K562 (cell line): ENCODE measurements at regions not wholly inside any gene's neighbourhood (a gene's known extent, or its start where the extent isn't known, plus 50 kb on each side); places are given as distances from the start of the nearest gene placed in this dataset.

Experiments used
- ATAC-seq: fragments of 200-7000 bp; cut with Tn5 transposase; 3 replicates; pipeline ENCODE4 v1.9.1; 2020; ENCODE audit warnings: moderate library complexity
- BruUV-seq: library from RNA; stranded (reverse); fragments of 400-500 nt; replicated peaks from 2 replicates; lab custom pipeline; 2021; lab: Mats Ljungman, UMichigan
- CTCF ChIA-PET: fragments of 300-600 bp; formaldehyde crosslinking; extraction: SDS; loops from one replicate; lab custom pipeline; 2021; ENCODE audit warnings: low intra/inter-chr PET ratio; lab: Yijun Ruan, JAX
- POLR2A ChIA-PET: fragments of 300-600, 350-650 bp; sonication (Branson Sonifier 250); formaldehyde crosslinking; extraction: SDS; loops from one replicate; lab custom pipeline; 2021; ENCODE audit warnings: antibody characterized with exemption, inconsistent platforms; lab: Yijun Ruan, JAX
- DNase-seq, 4 experiments: peaks; one replicate each; pipeline versions ENCODE4 v3.0.0 to v3.0.0-alpha.2; 2011 to 2018; ENCODE audit warnings: low spot score in 3 of 4, mixed read lengths in 3 of 4; ENCODE audit errors: extremely low read depth in 1 of 4
- FAIRE-seq: peaks from 2 replicates; lab custom pipeline; 2011; peaks lifted over from hg19 to GRCh38; lab: Jason Lieb, UNC
- H2AFZ ChIP-seq: 2 replicates; pipeline ENCODE4 v1.6.0; 2011; ENCODE audit warnings: low read depth, low read length, control low read depth, inconsistent platforms
- H3K27ac ChIP-seq: fragments of 200-600 bp; 3 replicates; pipeline ENCODE4 v1.8.0; 2011; ENCODE audit warnings: low read depth, mild to moderate bottlenecking, control low read depth, inconsistent platforms, low read length, moderate library complexity, mixed read lengths; ENCODE audit errors: extremely low read depth
- H3K27me3 ChIP-seq, 2 experiments: fragments of 300-600 bp in 1 of 2; 2 replicates in 1 of 2; 3 replicates in 1 of 2; pipeline versions ENCODE4 v1.6.0 to v1.8.0; 2011; ENCODE audit warnings: inconsistent platforms in 2 of 2, low read length in 2 of 2, mild to moderate bottlenecking in 1 of 2, mixed read lengths in 1 of 2, moderate library complexity in 1 of 2; ENCODE audit not compliant: control insufficient read depth in 2 of 2, insufficient read depth in 2 of 2
- H3K36me3 ChIP-seq: fragments of 300-600 bp; 3 replicates; pipeline ENCODE4 v1.8.0; 2011; ENCODE audit warnings: mild to moderate bottlenecking, low read length, inconsistent platforms; ENCODE audit not compliant: control insufficient read depth, insufficient read depth
- H3K4me1 ChIP-seq, 2 experiments: fragments of 200-600 bp in 1 of 2; replicated peaks in 1 of 2; 2 replicates in 1 of 2; 3 replicates in 1 of 2; pipeline versions ENCODE4 v1.5.1 to v1.8.0; 2011; ENCODE audit warnings: inconsistent platforms in 2 of 2, low read length in 2 of 2, mild to moderate bottlenecking in 1 of 2, mixed read lengths in 1 of 2, moderate library complexity in 1 of 2; ENCODE audit not compliant: control insufficient read depth in 2 of 2, insufficient read depth in 2 of 2
- H3K4me2 ChIP-seq: 2 replicates; pipeline ENCODE4 v1.6.1; 2011; ENCODE audit warnings: low read length, control low read depth, inconsistent platforms, mixed read lengths; ENCODE audit not compliant: insufficient read depth
- H3K4me3 ChIP-seq: fragments of 200-600 bp; sonication (generic), shearing (Covaris generic); 2 replicates; pipeline ENCODE4 v1.5.1; 2016; ENCODE audit warnings: control low read depth, inconsistent platforms
- H3K79me2 ChIP-seq: fragments of 200-600 bp; 3 replicates; pipeline ENCODE4 v1.8.0; 2011; ENCODE audit warnings: low read length, inconsistent platforms; ENCODE audit not compliant: control insufficient read depth, insufficient read depth
- H3K9ac ChIP-seq, 2 experiments: 2 replicates each; pipeline versions ENCODE4 v1.6.0 to v1.6.1; 2011; ENCODE audit warnings: low read depth in 2 of 2, low read length in 2 of 2, control low read depth in 1 of 2, inconsistent platforms in 1 of 2, mild to moderate bottlenecking in 1 of 2, mixed read lengths in 1 of 2; ENCODE audit not compliant: insufficient read depth in 1 of 2
- H3K9me1 ChIP-seq: one replicate; pipeline ENCODE4 v1.6.0; 2011; ENCODE audit warnings: inconsistent platforms, mild to moderate bottlenecking, low read length, moderate library complexity; ENCODE audit not compliant: control insufficient read depth, insufficient read depth
- H3K9me3 ChIP-seq: replicated peaks from 2 replicates; pipeline ENCODE4 v1.5.1; 2011; ENCODE audit warnings: low read depth, low read length, inconsistent platforms; ENCODE audit not compliant: control insufficient read depth, insufficient read depth
- H4K20me1 ChIP-seq: replicated peaks from 2 replicates; pipeline ENCODE4 v1.6.1; 2011; ENCODE audit warnings: low read length, inconsistent platforms, mixed read lengths; ENCODE audit not compliant: control insufficient read depth, insufficient read depth
- CEBPG ChIP-seq, 3 experiments: fragments of 200-800 bp in 1 of 3; sonication (Bioruptor generic) in 1 of 3; sonication (generic) in 1 of 3; formaldehyde crosslinking in 1 of 3; IDR thresholded peaks in 2 of 3; conservative IDR thresholded peaks in 1 of 3; 2 replicates each; pipeline versions ENCODE4 v1.6.1 to v1.8.0; 2016 to 2022; ENCODE audit warnings: missing compliant biosample characterization in 2 of 3, missing genetic modification characterization in 2 of 3, mild to moderate bottlenecking in 1 of 3, missing genetic modification reagents in 1 of 3
- CHD2 ChIP-seq: IDR thresholded peaks from 2 replicates; pipeline ENCODE4 v1.6.1; 2011; ENCODE audit warnings: low read depth, low read length
- HNRNPK ChIP-seq: fragments of 200-400 bp; formaldehyde crosslinking; IDR thresholded peaks from one replicate; pipeline ENCODE4 v1.6.1; 2018; ENCODE audit warnings: mild to moderate bottlenecking, low read depth, low read length; ENCODE audit not compliant: poor library complexity, severe bottlenecking
- IRF2 ChIP-seq: sonication (generic); formaldehyde crosslinking; IDR thresholded peaks from 2 replicates; pipeline ENCODE4 v1.8.1; 2022; ENCODE audit warnings: mild to moderate bottlenecking, missing genetic modification reagents
- KLF1 ChIP-seq: fragments of 450-650 bp; IDR thresholded peaks from 2 replicates; pipeline ENCODE4 v1.6.1; 2016; ENCODE audit warnings: missing genetic modification characterization, missing compliant biosample characterization
- NFE2 ChIP-seq: IDR thresholded peaks from 2 replicates; pipeline ENCODE4 v1.6.1; 2014; ENCODE audit warnings: antibody characterized with exemption, low read depth
- PML ChIP-seq: IDR thresholded peaks from 2 replicates; pipeline ENCODE4 v1.6.1; 2012; ENCODE audit warnings: low read length, inconsistent platforms
- SPI1 ChIP-seq: IDR thresholded peaks from 2 replicates; pipeline ENCODE4 v1.6.1; 2011; ENCODE audit warnings: low read depth, low read length, control low read depth, borderline replicate concordance
- ZBED1 ChIP-seq: IDR thresholded peaks from 2 replicates; pipeline ENCODE4 v1.6.1; 2014
- ZNF212 ChIP-seq: fragments of 450-650 bp; formaldehyde crosslinking; IDR thresholded peaks from 2 replicates; pipeline ENCODE4 v1.4.0; 2020; ENCODE audit warnings: mild to moderate bottlenecking
- ZSCAN32 ChIP-seq: fragments of 450-650 bp; formaldehyde crosslinking; IDR thresholded peaks from 2 replicates; pipeline ENCODE4 v1.4.0; 2020; ENCODE audit warnings: mild to moderate bottlenecking, moderate library complexity
- in situ Hi-C: fragments of 300-500 bp; cut with MboI; formaldehyde crosslinking; loops from 4 replicates; pipeline ENCODE4 v1.15.0; 2018; ENCODE audit warnings: inconsistent platforms, mixed read lengths
- intact Hi-C: fragments of 100-400 bp; cut with micrococcal nuclease; formaldehyde crosslinking; loops from 2 replicates; pipeline ENCODE4 v1.14.2; 2022
- TF ChIP-seq, protein P1 (sequence below), 2 experiments: fragments of 450-650 bp; IDR thresholded peaks; 2 replicates each; pipeline ENCODE4 v1.6.1; 2016

GRCh38 chr21:35488946-35489345 is 439.8 kb upstream of the RUNX1 start:
- intact Hi-C loops (no loop called here), in situ Hi-C loops (no loop called here)
- H3K4me3 ChIP-seq: no peak overlapping the region
- H3K9me3 ChIP-seq: no peaks in the 10 kb centered on the region
- ChIA-PET POLR2A (no interaction called here), CTCF (no interaction called here)
- no peaks in the 10 kb centered on the region for H4K20me1 ChIP-seq
- FAIRE-seq: no peak
- TF ChIP-seq CEBPG (CRISPR knock-in tag; IDR thresholded peaks at IDR 0.05): no peak
- no peak for TF ChIP-seq CEBPG (tag; conservative IDR thresholded peaks at IDR 0.05 in 1 of 2, IDR thresholded peaks at IDR 0.05 in 1 of 2)
- TF ChIP-seq, protein P1, sequence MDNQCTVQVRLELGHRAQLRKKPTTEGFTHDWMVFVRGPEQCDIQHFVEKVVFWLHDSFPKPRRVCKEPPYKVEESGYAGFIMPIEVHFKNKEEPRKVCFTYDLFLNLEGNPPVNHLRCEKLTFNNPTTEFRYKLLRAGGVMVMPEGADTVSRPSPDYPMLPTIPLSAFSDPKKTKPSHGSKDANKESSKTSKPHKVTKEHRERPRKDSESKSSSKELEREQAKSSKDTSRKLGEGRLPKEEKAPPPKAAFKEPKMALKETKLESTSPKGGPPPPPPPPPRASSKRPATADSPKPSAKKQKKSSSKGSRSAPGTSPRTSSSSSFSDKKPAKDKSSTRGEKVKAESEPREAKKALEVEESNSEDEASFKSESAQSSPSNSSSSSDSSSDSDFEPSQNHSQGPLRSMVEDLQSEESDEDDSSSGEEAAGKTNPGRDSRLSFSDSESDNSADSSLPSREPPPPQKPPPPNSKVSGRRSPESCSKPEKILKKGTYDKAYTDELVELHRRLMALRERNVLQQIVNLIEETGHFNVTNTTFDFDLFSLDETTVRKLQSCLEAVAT (IDR thresholded peaks at IDR 0.05): no peak
- TF ChIP-seq ZBED1: no peak
- no peak for TF ChIP-seq ZNF212 (CRISPR knock-in tag)
- no peak for TF ChIP-seq HNRNPK
- TF ChIP-seq CHD2: no peak
- TF ChIP-seq SPI1: no peak
- no peak for TF ChIP-seq KLF1
- no peak for TF ChIP-seq IRF2 (CRISPR knock-in tag)
- no peak for TF ChIP-seq NFE2
- no peak for TF ChIP-seq PML
- TF ChIP-seq ZSCAN32 (CRISPR knock-in tag): no peak
- no peak overlapping the region for H3K27ac ChIP-seq
- H3K36me3 ChIP-seq: no peaks in the 10 kb centered on the region
- H3K9ac ChIP-seq: no peak overlapping the region
- H3K4me1 ChIP-seq: peaks cover 11 to 24% of the 10 kb centered on the region in 2 experiments
- BruUV-seq: no TSS peak
- H3K4me2 ChIP-seq: no peak overlapping the region
- no peaks in the 10 kb centered on the region for H3K27me3 ChIP-seq
- DNase-seq: no peak
- no peak for ATAC-seq
- H3K79me2 ChIP-seq: no peaks in the 10 kb centered on the region
- no peaks in the 10 kb centered on the region for H3K9me1 ChIP-seq
- no peak overlapping the region for H2AFZ ChIP-seq
